Bronchial epithelial cell (primary cell): ENCODE measurements at regions not wholly inside any gene's neighbourhood (a gene's known extent, or its start where the extent isn't known, plus 50 kb on each side); places are given as distances from the start of the nearest gene placed in this dataset.
"Not testable (repeated sequence)": the region's sequence is repeated elsewhere in the genome, so short reads cannot be mapped to it uniquely, and the experiment has no call there.

Experiments used
- DNase-seq: peaks from one replicate; pipeline ENCODE4 v3.0.0-alpha.2; 2010; ENCODE audit warnings: low read depth
- FAIRE-seq: peaks from 2 replicates; lab custom pipeline; 2011; peaks lifted over from hg19 to GRCh38; lab: Jason Lieb, UNC
- H3K27me3 ChIP-seq: 2 replicates; pipeline ENCODE4 v1.5.1; 2011; ENCODE audit warnings: low read length; ENCODE audit not compliant: control insufficient read depth, insufficient read depth
- H3K36me3 ChIP-seq: 2 replicates; pipeline ENCODE4 v1.5.1; 2011; ENCODE audit warnings: low read length; ENCODE audit not compliant: control insufficient read depth, insufficient read depth
- H3K4me3 ChIP-seq: 2 replicates; pipeline ENCODE4 v1.5.1; 2011; ENCODE audit warnings: mild to moderate bottlenecking, low read depth, low read length, control low read depth
- TF ChIP-seq, protein P1 (sequence below): IDR thresholded peaks from 2 replicates; pipeline ENCODE4 v1.5.1; 2011; ENCODE audit warnings: mild to moderate bottlenecking, moderate library complexity, low read length, control low read depth, inconsistent platforms; ENCODE audit not compliant: insufficient read depth, severe bottlenecking

DNA sequence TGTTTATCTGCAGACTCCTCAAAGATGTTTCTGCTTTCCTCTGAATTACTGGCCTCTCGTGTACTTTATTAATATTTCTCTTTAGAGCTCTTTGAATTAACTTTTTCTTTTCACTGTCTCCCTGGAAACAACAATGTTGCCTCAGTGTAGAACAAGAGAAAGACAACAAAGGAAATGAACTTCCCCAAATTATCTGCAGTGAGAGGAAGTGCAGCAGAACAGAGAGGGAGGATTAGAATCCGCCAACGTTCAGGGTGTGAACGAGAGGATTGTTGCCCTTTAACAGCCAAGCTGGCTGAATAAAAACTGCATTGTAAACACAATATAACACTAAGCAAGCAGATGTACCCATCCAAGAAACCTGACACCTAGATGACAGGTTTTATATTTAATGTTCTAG is 375.9 kb downstream of the GALC start:
- TF ChIP-seq, protein P1, sequence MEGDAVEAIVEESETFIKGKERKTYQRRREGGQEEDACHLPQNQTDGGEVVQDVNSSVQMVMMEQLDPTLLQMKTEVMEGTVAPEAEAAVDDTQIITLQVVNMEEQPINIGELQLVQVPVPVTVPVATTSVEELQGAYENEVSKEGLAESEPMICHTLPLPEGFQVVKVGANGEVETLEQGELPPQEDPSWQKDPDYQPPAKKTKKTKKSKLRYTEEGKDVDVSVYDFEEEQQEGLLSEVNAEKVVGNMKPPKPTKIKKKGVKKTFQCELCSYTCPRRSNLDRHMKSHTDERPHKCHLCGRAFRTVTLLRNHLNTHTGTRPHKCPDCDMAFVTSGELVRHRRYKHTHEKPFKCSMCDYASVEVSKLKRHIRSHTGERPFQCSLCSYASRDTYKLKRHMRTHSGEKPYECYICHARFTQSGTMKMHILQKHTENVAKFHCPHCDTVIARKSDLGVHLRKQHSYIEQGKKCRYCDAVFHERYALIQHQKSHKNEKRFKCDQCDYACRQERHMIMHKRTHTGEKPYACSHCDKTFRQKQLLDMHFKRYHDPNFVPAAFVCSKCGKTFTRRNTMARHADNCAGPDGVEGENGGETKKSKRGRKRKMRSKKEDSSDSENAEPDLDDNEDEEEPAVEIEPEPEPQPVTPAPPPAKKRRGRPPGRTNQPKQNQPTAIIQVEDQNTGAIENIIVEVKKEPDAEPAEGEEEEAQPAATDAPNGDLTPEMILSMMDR: no peak

DNA sequence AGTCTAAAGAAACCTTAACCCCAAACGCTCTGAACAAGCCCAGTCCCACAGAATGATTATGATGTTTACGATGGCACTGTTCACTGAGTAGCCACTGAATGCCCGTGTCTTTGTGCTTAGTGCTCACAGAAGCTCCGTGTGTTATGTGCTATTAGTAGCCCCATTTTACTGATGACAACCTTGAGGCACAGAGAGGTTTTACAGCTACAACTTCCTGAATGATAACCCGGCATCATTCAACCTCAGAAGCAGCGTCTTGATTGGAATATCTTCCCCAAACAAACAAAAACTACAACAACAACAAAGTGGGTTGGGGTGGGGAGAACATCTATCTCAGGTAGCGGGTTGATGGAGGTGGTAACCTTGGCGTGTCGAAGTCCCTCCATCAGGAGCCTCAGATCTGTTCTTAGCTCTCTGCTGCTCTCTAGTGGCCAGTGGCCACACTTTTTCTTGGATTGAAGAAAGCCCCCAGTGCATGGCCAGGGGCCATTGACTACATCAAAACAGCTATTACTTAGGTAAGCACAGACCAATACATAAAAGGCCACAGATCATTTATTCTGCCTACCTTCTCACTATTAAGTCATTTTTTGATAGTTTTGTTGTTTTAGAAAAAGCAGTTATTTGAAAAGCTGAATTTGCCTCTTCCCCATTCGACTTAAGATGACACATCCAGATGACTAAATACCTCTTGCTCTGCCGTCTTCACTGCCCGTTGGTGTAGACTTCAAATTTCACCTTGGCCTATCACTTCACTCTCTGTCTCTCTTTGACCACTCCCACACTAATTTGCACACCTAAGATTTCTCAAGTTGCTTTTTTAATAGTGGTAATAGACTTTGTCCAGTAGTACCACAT is 376.9 kb downstream of the GALC start:
- Histone ChIP-seq H3K27me3 (no peaks in the 10 kb centered on the region), H3K4me3 (no peak overlapping the region), H3K36me3 (no peaks in the 10 kb centered on the region)
- FAIRE-seq (no peak), DNase-seq (peak; percentile 45)
- TF ChIP-seq, protein P1: peak; percentile 78

More for the DNA sequence above, 375.9 kb downstream of the GALC start:
- no peak overlapping the region for H3K4me3 ChIP-seq
- DNase-seq (no peak), FAIRE-seq (no peak)
- no peaks in the 10 kb centered on the region for H3K27me3 ChIP-seq
- no peaks in the 10 kb centered on the region for H3K36me3 ChIP-seq

DNA sequence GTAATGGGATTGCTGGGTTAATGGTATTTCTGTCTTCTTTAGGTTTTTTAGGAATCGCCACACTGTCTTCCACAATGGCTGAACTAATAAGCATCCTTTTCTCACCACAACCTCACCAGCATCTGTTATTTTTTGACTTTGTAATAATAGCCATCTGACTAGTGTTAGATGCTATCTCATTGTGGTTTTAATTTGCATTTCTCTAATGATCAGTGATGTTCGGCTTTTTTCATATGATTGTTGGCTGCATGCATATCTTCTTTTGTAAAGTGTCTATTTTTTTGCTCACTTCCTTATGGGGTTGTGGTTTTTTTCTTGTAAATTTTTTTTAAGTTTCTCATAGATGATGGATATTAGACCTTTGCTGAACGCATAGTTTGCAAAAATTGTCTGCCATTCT is 377.9 kb downstream of the GALC start:
- Histone ChIP-seq H3K36me3 (no peaks in the 10 kb centered on the region), H3K4me3 (no peak overlapping the region), H3K27me3 (no peaks in the 10 kb centered on the region)
- no peak for FAIRE-seq
- TF ChIP-seq, protein P1: no peak
- DNase-seq: no peak

DNA sequence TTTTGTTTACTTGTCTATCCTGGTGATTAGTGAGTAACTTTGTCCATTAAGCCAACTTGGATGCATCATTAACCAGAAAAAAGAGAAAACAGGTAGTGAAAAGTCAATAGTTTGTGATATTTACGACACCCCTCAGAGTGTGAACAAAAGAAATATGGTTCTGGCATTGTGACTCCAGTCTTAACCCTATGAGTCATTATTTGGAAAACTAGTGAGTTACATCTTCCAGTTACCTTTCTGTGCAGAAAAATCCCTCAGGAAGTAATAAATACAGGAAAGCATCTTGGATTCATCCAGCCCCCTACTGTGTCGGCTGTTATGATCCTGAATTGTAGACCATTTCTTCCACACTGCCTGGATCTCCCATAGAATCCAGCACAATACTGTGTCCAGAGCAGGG is 379.1 kb downstream of the GALC start:
- no peaks in the 10 kb centered on the region for H3K36me3 ChIP-seq
- H3K27me3 ChIP-seq: no peaks in the 10 kb centered on the region
- no peak overlapping the region for H3K4me3 ChIP-seq
- FAIRE-seq (no peak), DNase-seq (peak; percentile 16)
- TF ChIP-seq, protein P1: no peak

DNA sequence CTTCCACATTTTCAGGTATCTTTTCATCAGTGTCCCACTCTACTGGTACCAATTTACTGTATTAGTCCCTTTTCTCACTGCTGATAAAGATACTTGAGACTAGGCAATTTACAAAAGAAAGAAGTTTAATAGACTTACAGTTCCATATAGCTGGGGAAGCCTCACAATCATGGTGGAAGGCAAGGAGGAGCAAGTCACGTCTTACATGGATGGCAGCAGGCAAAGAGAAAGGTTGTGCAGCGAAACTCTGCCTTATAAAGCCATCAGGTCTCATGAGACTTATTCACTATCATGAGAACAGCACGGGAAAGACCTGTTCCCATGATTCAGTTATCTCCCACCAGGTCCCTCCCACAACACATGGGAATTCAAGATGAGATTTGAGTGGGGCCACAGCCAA is 385.9 kb downstream of the GALC start:
- H3K4me3 ChIP-seq, FAIRE-seq, H3K27me3 ChIP-seq, H3K36me3 ChIP-seq, DNase-seq: not testable (repeated sequence)

GRCh38 chr14:87601036-87601435 is 391.9 kb downstream of the GALC start:
- Histone ChIP-seq H3K36me3 (no peaks in the 10 kb centered on the region), H3K4me3 (no peak overlapping the region), H3K27me3 (no peaks in the 10 kb centered on the region)
- no peak for DNase-seq
- TF ChIP-seq, protein P1: no peak
- FAIRE-seq: no peak
